GM18499 (cell line): ENCODE measurements at regions not wholly inside any gene's neighbourhood (a gene's known extent, or its start where the extent isn't known, plus 50 kb on each side); places are given as distances from the start of the nearest gene placed in this dataset.

Source experiments
- ATAC-seq: cut with Tn5 transposase; IDR thresholded peaks from one replicate; pipeline ENCODE4 v1.9.1; 2021; ENCODE audit warnings: moderate number of reproducible peaks; ENCODE audit not compliant: insufficient read depth, unreplicated experiment

GRCh38 chr6:134517145-134517658, 199.3 kb upstream of the SGK1 start:
- no peak for ATAC-seq

GRCh38 chr6:134516582-134516981, 198.7 kb upstream of the SGK1 start:
- no peak for ATAC-seq

- ATAC-seq: no peak
Observed at GRCh38 chr6:134515986-134516385, 198.1 kb upstream of the SGK1 start.

GRCh38 chr6:134512981-134513391, 195.1 kb upstream of the SGK1 start:
- ATAC-seq: no peak

- no peak for ATAC-seq
Observed at GRCh38 chr6:134511984-134512683, 194.2 kb upstream of the SGK1 start.

GRCh38 chr6:134510920-134511319, 193.0 kb upstream of the SGK1 start:
- no peak for ATAC-seq

- ATAC-seq: no peak
Observed at GRCh38 chr6:134510142-134510541, 192.2 kb upstream of the SGK1 start.

GRCh38 chr6:134508862-134509498, 191.1 kb upstream of the SGK1 start:
- ATAC-seq: no peak

- no peak for ATAC-seq
Observed at GRCh38 chr6:134506162-134506561, 188.2 kb upstream of the SGK1 start.

- ATAC-seq: no peak
Observed at GRCh38 chr6:134503585-134504281, 185.8 kb upstream of the SGK1 start.

- no peak for ATAC-seq
Observed at GRCh38 chr6:134502614-134503549, 185.0 kb upstream of the SGK1 start.

- ATAC-seq: no peak
Observed at GRCh38 chr6:134495890-134496248, 178.0 kb upstream of the SGK1 start.

GRCh38 chr6:134495203-134495889, 177.4 kb upstream of the SGK1 start:
- no peak for ATAC-seq

GRCh38 chr6:134493789-134494188, 175.9 kb upstream of the SGK1 start:
- ATAC-seq: no peak

GRCh38 chr6:134491477-134491876, 173.6 kb upstream of the SGK1 start:
- no peak for ATAC-seq

- ATAC-seq: no peak
Observed at GRCh38 chr6:134482593-134483270, 164.8 kb upstream of the SGK1 start.

- ATAC-seq: no peak
Observed at GRCh38 chr6:134481966-134482365, 164.1 kb upstream of the SGK1 start.

GRCh38 chr6:134480593-134480992, 162.7 kb upstream of the SGK1 start:
- ATAC-seq: no peak

GRCh38 chr6:134478764-134479399, 161.0 kb upstream of the SGK1 start:
- ATAC-seq: no peak
